DMS53 (cell line): ENCODE measurements at regions not wholly inside any gene's neighbourhood (a gene's known extent, or its start where the extent isn't known, plus 50 kb on each side); places are given as distances from the start of the nearest gene placed in this dataset.
A peak's percentile ranks its signal among the peaks of the same experiment; 100 is the strongest.

Source experiments
- DNase-seq: peaks from one replicate; lab custom pipeline; 2025; lab: John Stamatoyannopoulos, UW

- DNase-seq, result no peak
These were observed 50.7 kb upstream of the TOX2 start for GRCh38 chr20:43863821-43864544.

GRCh38 chr20:43863330-43863729, 51.3 kb upstream of the TOX2 start:
- DNase-seq, result no peak

- no peak for DNase-seq
These were observed 52.2 kb upstream of the TOX2 start for GRCh38 chr20:43862438-43862837.

GRCh38 chr20:43859994-43860393, 54.7 kb upstream of the TOX2 start:
- no peak for DNase-seq

GRCh38 chr20:43857932-43858331, 56.7 kb upstream of the TOX2 start:
- DNase-seq, result no peak

GRCh38 chr20:43857127-43857526, 57.5 kb upstream of the TOX2 start:
- DNase-seq, result no peak

- DNase-seq, result no peak
These were observed 58.8 kb upstream of the TOX2 start for GRCh38 chr20:43855803-43856202.

GRCh38 chr20:43853918-43854317, 60.7 kb upstream of the TOX2 start:
- no peak for DNase-seq

- DNase-seq, result no peak
These were observed 61.4 kb upstream of the TOX2 start for GRCh38 chr20:43853174-43853803.

GRCh38 chr20:43849496-43850186, 65.0 kb upstream of the TOX2 start:
- no peak for DNase-seq

GRCh38 chr20:43846516-43846905, 68.1 kb upstream of the TOX2 start:
- DNase-seq, result no peak

- peak; percentile 23 for DNase-seq
These were observed 69.7 kb upstream of the TOX2 start for GRCh38 chr20:43844778-43845614.

GRCh38 chr20:43843965-43844660, 70.5 kb upstream of the TOX2 start:
- no peak for DNase-seq

- DNase-seq, result no peak
These were observed 71.3 kb upstream of the TOX2 start for GRCh38 chr20:43843096-43843964.

- no peak for DNase-seq
These were observed 72.3 kb upstream of the TOX2 start for GRCh38 chr20:43842126-43843020.

GRCh38 chr20:43840382-43841070, 74.1 kb upstream of the TOX2 start:
- DNase-seq, result peak; percentile 36

GRCh38 chr20:43839793-43840199, 74.9 kb upstream of the TOX2 start:
- no peak for DNase-seq

GRCh38 chr20:43838703-43839060, 76.0 kb upstream of the TOX2 start:
- no peak for DNase-seq
